ENCODE measurements at regions not wholly inside any gene's neighbourhood (a gene's known extent, or its start where the extent isn't known, plus 50 kb on each side); places are given as distances from the start of the nearest gene placed in this dataset.

DNA sequence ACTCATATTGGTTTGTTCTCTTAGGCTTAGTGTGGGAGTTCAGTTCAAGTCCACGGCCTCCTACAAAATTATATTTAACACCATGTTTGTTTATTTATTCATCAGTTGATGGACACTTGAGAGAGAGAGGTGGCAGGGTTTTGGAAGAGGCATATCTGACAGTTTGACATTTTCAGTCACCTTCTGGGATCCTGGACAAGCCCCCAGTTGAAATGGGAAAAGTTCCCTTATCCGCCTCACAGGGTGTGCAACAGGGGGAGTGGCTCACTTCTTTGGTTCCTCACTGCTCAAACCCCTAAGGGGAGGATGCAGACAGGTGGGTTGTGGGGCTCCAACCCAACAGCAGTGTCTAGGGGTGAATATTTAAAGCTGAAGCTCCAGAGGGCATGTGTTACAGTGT, 52.3 kb upstream of the TNFSF18 start:
- Histone ChIP-seq H3K79me2 (ENCODE audit: control insufficient read depth, insufficient read depth, low read length) (no peaks in the 10 kb centered on the region), H3K4me1 (ENCODE audit: control insufficient read depth, extremely low read depth, insufficient read depth, low read length) (no peaks in the 10 kb centered on the region), H4K20me1 (ENCODE audit: control insufficient read depth, extremely low read depth, insufficient read depth, low read length) (no peaks in the 10 kb centered on the region), H3K27ac (ENCODE audit: insufficient read depth, low read length) (no peak overlapping the region), H3K4me2 (ENCODE audit: extremely low read depth, insufficient read depth, low read length) (no peak overlapping the region), H3K27me3 (ENCODE audit: control insufficient read depth, insufficient read depth, low read length) (no peaks in the 10 kb centered on the region), H3K36me3 (ENCODE audit: control insufficient read depth, insufficient read depth, low read length) (no peaks in the 10 kb centered on the region), H3K9ac (ENCODE audit: insufficient read depth, low read length) (no peak overlapping the region), H3K9me3 (ENCODE audit: control insufficient read depth, insufficient read depth, low read depth, low read length) (no peaks in the 10 kb centered on the region), H2AFZ (ENCODE audit: low read length) (no peak overlapping the region), H3K4me3 (replicated peaks in 1 of 4; ENCODE audit: control extremely low read depth in 1 of 4, insufficient read depth in 1 of 4, low read depth in 3 of 4, low read length in 4 of 4) (no peak overlapping the region)
- no peak for TF ChIP-seq EZH2 (IDR thresholded peaks at IDR 0.05; ENCODE audit: low read length, missing control alignments)
- TF ChIP-seq, protein P1, sequence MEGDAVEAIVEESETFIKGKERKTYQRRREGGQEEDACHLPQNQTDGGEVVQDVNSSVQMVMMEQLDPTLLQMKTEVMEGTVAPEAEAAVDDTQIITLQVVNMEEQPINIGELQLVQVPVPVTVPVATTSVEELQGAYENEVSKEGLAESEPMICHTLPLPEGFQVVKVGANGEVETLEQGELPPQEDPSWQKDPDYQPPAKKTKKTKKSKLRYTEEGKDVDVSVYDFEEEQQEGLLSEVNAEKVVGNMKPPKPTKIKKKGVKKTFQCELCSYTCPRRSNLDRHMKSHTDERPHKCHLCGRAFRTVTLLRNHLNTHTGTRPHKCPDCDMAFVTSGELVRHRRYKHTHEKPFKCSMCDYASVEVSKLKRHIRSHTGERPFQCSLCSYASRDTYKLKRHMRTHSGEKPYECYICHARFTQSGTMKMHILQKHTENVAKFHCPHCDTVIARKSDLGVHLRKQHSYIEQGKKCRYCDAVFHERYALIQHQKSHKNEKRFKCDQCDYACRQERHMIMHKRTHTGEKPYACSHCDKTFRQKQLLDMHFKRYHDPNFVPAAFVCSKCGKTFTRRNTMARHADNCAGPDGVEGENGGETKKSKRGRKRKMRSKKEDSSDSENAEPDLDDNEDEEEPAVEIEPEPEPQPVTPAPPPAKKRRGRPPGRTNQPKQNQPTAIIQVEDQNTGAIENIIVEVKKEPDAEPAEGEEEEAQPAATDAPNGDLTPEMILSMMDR (conservative IDR thresholded peaks at IDR 0.05 in 1 of 2, IDR thresholded peaks at IDR 0.05 in 1 of 2; ENCODE audit: low read depth in 1 of 2, low read length in 2 of 2): no peak
- DNase-seq (ENCODE audit: low read depth in 2 of 2): no peak

DNA sequence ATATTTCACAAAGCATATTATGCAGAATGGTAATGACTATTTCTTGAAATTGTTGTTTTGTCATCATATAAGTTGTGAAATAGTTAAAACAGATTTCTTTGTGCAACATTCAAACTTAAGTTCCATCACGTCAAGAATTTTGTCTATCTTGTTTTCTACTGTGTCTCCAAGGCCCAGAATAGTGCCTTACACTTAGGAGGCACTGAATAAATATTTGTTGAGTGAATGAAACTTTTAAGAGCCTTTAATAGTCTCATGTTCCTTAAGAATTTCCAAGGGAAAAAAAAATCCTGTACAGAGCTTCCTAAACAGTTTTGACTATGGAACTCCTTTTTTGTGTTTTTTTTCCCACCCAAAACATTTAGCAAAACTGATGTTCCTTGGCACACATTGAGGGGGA, 50.8 kb upstream of the TNFSF18 start:
- Histone ChIP-seq H3K4me1 (ENCODE audit: control insufficient read depth, extremely low read depth, insufficient read depth, low read length) (peaks cover 3% of the 10 kb centered on the region), H2AFZ (ENCODE audit: low read length) (no peak overlapping the region)
- TF ChIP-seq, protein P1 (conservative IDR thresholded peaks at IDR 0.05 in 1 of 2, IDR thresholded peaks at IDR 0.05 in 1 of 2; ENCODE audit: low read depth in 1 of 2, low read length in 2 of 2): no peak
- no peak for TF ChIP-seq EZH2 (IDR thresholded peaks at IDR 0.05; ENCODE audit: low read length, missing control alignments)

DNA sequence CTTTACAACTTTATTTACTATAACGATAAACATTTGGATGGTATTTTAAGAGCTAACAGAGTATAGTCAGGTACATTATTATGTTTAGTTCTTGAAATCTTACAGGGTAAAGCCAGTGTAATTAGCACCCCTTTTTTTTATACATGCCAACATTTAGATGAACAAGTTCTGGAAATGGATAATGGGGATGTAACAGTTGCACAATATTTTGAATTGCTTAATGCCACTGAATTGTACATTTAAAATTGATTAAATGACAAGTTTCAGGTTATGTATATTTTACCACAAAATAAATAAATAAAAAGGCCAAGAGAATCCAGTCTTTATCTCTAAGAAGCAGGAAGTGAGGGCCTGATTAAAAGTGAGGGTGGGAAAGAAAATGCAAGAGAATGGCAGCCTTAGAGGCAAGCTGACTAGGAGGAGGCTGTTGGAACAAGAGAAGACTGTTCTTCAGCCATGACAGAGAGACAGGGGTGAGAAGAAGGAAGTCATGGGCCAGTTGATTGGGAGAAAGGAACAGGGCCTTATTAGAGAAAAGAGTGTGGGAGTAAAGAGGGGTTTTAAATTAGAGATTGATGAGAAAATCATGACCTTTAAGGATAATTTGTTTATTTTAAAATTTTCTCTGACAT, 49.9 kb upstream of the TNFSF18 start:
- H3K79me2 ChIP-seq (ENCODE audit: control insufficient read depth, insufficient read depth, low read length): no peaks in the 10 kb centered on the region
- H3K4me1 ChIP-seq (ENCODE audit: control insufficient read depth, extremely low read depth, insufficient read depth, low read length): peaks cover 3% of the 10 kb centered on the region
- no peak for TF ChIP-seq EZH2 (IDR thresholded peaks at IDR 0.05; ENCODE audit: low read length, missing control alignments)
- TF ChIP-seq, protein P1 (conservative IDR thresholded peaks at IDR 0.05 in 1 of 2, IDR thresholded peaks at IDR 0.05 in 1 of 2; ENCODE audit: low read depth in 1 of 2, low read length in 2 of 2): no peak
- H3K27ac ChIP-seq (ENCODE audit: insufficient read depth, low read length): no peak overlapping the region
- no peaks in the 10 kb centered on the region for H4K20me1 ChIP-seq (ENCODE audit: control insufficient read depth, extremely low read depth, insufficient read depth, low read length)
- H3K36me3 ChIP-seq (ENCODE audit: control insufficient read depth, insufficient read depth, low read length): no peaks in the 10 kb centered on the region
- no peak for DNase-seq (ENCODE audit: low read depth in 2 of 2)
- H3K9ac ChIP-seq (ENCODE audit: insufficient read depth, low read length): no peak overlapping the region
- no peak overlapping the region for H3K4me3 ChIP-seq (replicated peaks in 1 of 4; ENCODE audit: control extremely low read depth in 1 of 4, insufficient read depth in 1 of 4, low read depth in 3 of 4, low read length in 4 of 4)
- H3K9me3 ChIP-seq (ENCODE audit: control insufficient read depth, insufficient read depth, low read depth, low read length): no peaks in the 10 kb centered on the region
- no peak overlapping the region for H2AFZ ChIP-seq (ENCODE audit: low read length)
- no peaks in the 10 kb centered on the region for H3K27me3 ChIP-seq (ENCODE audit: control insufficient read depth, insufficient read depth, low read length)
- H3K4me2 ChIP-seq (ENCODE audit: extremely low read depth, insufficient read depth, low read length): no peak overlapping the region

More for the DNA sequence above, 50.8 kb upstream of the TNFSF18 start:
- Histone ChIP-seq H3K27ac (ENCODE audit: insufficient read depth, low read length) (no peak overlapping the region), H3K79me2 (ENCODE audit: control insufficient read depth, insufficient read depth, low read length) (no peaks in the 10 kb centered on the region), H3K27me3 (ENCODE audit: control insufficient read depth, insufficient read depth, low read length) (no peaks in the 10 kb centered on the region), H3K4me3 (replicated peaks in 1 of 4; ENCODE audit: control extremely low read depth in 1 of 4, insufficient read depth in 1 of 4, low read depth in 3 of 4, low read length in 4 of 4) (no peak overlapping the region), H3K36me3 (ENCODE audit: control insufficient read depth, insufficient read depth, low read length) (no peaks in the 10 kb centered on the region), H3K9ac (ENCODE audit: insufficient read depth, low read length) (no peak overlapping the region), H4K20me1 (ENCODE audit: control insufficient read depth, extremely low read depth, insufficient read depth, low read length) (no peaks in the 10 kb centered on the region), H3K9me3 (ENCODE audit: control insufficient read depth, insufficient read depth, low read depth, low read length) (no peaks in the 10 kb centered on the region), H3K4me2 (ENCODE audit: extremely low read depth, insufficient read depth, low read length) (no peak overlapping the region)
- DNase-seq (ENCODE audit: low read depth in 2 of 2): no peak

Data from fibroblast of lung (primary cell).